SK-N-SH treated with all-trans-retinoic acid at 6 μM for 48 hours (cell line): ENCODE measurements at regions not wholly inside any gene's neighbourhood (a gene's known extent, or its start where the extent isn't known, plus 50 kb on each side); places are given as distances from the start of the nearest gene placed in this dataset.
"Not testable (repeated sequence)": the region's sequence is repeated elsewhere in the genome, so short reads cannot be mapped to it uniquely, and the experiment has no call there.

Experiments used
- ISL1 ChIP-seq: fragments of 250-450 bp; sonication (Bioruptor Pico); IDR thresholded peaks from 2 replicates; pipeline ENCODE4 v2.1.2; 2022; ENCODE audit warnings: mild to moderate bottlenecking, moderate library complexity
- PATZ1 ChIP-seq: fragments of 250-450 bp; sonication (Bioruptor Pico); IDR thresholded peaks from 2 replicates; pipeline ENCODE4 v1.8.0; 2020; ENCODE audit warnings: mild to moderate bottlenecking, moderate library complexity, borderline replicate concordance
- POU6F1 ChIP-seq: fragments of 250-450 bp; sonication (Bioruptor Pico); IDR thresholded peaks from 2 replicates; pipeline ENCODE4 v1.8.0; 2021; ENCODE audit warnings: low read depth, mild to moderate bottlenecking, moderate library complexity, borderline replicate concordance

- TF ChIP-seq PATZ1; POU6F1 (CRISPR knock-in tag); ISL1 (CRISPR knock-in tag): not testable (repeated sequence)
These were observed 137.2 kb downstream of the NPIPB11 start for GRCh38 chr16:29269192-29269811.
